NCI-H526 treated with DMSO at 0.1 percent for 48 hours (cell line): ENCODE measurements at regions not wholly inside any gene's neighbourhood (a gene's known extent, or its start where the extent isn't known, plus 50 kb on each side); places are given as distances from the start of the nearest gene placed in this dataset.

Source experiments
- DNase-seq: peaks from one replicate; lab custom pipeline; 2025; lab: John Stamatoyannopoulos, UW

DNA sequence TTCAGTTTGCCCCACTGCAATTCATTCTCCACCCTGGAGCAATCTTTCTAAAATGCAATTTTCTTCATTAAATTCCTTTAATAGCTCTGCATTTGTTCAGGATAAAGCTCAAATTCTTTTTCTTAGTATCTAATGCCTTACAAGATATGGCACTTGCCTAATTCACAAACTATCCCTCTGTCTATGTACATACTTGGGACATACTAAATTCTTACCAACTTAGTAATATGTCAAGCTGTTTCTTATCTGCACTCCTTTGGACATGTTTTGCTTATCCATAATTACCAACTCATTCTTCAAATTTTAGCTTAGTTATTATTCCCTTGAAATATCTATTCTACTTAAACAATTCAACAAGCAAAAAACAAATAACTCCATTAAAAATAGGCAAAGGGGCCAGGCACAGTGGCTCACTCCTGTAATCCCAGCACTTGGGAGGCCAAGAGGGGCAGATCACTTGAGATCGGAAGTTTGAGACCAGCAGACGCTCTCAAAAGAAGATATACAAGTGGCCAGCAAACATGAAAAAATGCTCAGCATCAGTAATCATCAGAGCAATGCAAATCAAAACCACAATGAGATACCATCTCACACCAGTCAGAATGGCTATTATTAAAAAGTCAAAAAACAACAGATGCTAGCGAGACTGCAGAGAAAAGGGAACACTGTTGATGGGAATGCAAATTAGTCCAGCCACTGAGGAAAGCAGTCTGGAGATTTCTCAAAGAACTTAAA, 96.9 kb downstream of the FAM76B start:
- peak; percentile 70 for DNase-seq

DNA sequence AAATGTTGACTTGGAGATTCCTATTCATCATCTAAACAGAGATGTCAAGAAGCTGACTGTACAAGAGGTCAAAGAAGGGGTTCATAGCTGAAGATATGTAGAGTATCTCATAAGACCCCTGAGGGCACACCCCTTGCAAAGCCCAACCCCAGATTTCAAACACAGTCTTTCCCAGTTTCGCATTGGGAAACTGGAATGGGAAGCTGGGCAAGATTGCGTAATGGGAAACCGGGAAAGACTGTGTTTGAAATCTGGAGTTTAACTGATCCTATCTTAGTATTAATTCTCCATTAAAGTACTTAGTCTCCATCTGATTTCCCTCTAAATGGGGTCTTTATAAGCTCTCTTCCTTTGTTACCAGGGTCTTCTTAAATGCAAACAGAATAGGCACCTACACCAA, 99.5 kb downstream of the FAM76B start:
- DNase-seq, result no peak

DNA sequence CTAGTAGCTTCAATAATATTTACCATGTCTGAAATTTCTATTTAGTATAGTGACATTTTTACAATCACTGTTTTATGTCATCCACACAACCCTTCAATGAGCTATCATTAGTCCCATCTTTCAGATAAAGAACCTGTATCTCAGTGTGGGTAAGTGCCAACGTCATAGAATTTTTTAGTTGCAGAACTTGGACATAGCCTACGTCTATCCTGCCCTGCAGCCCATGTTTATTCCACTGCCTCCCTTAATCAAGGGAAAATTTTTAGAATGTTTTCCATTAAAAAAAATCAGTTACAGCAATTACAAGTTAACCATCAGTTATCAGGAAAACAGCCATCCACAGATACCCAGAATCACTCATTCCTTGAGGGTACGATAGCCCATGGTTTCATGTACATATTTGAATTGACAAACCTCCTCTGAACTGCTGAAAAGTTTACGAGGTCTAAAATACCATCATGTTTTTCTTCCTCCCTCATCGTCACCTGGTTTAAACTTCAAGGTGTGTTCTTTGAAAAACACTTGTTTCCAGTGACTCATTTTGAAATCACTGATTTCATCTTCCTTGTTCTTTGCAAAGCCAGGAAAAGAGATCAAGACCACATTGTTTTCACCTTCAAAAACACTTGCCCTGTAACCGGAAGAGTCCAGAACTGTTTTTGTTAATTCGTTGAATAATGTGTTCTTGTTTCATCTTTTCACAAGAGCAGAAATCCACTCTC, 100.9 kb downstream of the FAM76B start:
- DNase-seq, result no peak

DNA sequence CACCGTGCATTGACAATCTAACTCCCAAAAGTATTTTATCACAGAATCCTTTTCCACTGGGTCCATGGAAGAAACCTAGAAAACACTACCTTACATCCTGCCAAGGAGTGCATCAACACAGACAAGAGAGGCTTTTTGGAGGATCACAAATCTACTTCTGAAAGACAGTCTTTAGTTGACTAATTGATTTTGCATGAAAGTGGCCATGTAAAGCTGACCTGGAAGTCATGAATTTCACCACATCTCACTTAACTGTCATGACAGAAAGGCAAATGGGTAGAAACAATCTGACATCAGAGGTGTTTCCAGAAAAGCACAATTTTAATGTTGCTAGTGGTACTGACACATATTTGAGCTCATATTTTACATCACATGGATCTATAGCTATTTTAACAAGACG, 101.6 kb downstream of the FAM76B start:
- DNase-seq, result no peak

DNA sequence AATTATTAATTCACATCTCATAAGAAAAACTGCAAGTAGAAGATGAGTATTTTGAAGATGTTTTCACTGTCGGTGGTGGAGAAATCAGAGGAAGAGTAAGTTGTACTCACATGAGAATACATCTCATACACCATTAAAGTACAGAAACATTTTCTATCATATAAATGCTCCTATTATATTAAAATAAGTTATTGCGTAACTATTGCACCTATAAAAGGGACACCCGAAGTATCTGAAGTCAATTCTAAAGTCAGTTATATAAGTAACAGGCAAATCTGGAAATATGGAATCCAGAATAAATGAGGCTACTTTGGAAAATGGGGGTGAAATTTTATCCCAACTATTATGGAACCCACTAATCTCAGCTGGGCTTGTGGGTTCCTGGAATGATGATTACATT, 103.3 kb downstream of the FAM76B start:
- DNase-seq, result no peak

DNA sequence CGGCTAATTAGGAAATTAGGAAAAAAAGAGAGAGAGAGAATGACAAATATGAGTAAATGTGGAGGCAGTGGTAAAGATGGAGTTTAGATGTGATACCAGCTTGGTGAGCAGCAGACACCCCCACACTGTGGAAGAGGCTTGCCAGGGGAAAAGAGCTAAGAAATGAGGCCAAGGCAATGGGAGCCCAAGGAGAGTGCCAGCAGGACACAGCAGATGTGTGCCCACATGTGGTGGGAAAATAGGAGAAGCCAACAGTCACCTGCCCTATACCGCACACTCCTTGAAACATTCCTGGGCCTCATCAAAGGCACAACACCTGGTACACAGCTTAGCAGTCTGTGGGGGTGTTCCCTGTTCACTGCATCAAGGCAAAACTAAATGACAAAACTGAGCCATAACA, 104.9 kb downstream of the FAM76B start:
- no peak for DNase-seq

DNA sequence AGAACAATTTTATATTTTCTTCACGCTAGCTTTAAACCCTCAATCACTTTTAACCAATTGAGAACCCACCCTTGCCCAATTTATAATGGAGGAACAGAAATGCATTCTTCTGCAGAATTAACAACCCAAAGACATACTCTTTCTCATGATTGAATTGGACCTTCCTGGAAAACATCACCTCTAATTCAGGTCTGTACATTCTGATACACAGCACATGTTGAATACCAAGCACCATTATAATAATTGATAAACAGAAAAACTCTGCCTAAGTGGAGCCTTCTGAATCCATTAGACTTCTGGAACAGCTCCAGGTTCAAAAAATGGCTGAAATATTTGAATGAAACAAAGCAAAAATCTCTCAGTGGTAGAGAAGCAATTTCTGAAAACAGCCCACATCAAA, 105.4 kb downstream of the FAM76B start:
- no peak for DNase-seq

DNA sequence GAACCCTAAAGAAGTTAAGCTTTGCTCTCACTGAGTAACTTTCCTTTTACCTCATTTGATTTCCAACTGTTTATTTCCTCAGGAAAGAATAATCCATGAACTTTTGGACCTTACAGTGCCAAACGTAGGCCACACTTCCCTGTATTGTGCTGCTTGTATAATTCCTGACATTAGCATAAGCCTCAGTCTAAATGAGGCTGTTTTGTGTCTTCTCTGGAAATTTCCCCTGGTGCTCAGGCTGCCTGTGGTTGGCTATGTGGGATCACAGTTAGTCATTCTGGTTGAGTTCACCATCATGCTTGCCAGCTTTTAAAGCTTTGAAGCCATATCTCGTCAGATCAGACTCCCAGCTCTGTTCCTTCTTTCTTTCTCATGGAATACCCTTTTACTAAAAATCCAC, 107.0 kb downstream of the FAM76B start:
- no peak for DNase-seq

DNA sequence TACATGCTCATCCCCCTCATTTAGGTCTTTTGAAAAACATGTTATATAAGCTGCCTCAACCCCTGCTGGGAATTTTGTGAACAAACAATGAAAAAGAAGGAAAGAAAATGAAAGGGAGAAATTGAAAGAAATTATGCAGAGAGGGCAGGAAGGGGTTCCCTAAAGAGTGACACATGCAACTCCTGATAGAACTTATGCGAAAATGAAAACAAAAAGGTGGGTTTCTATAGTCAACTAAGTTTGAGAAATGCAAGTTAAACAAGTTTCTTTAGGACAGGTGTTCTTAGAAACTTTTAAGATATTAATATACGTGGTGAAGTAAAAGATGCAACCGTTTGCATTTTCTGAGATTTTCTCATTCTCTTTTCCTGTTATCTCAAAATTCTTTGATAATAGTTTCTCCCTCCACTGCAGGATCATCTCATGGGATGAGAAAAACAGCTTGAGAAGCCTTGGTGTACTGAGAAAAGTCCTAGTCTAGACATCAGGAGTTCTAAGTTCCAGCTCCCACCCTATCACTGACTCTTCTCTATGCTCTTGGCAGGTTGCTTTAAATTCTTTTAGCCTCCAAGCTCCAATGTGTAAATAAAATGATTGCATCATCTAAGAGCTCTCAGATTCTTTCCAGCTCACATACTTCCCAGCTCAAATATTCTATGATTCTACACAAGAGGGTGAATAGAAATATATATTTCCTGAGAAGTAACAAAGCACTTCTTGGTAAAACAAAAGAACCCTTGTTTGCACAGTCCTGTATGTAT, 109.2 kb downstream of the FAM76B start:
- no peak for DNase-seq

DNA sequence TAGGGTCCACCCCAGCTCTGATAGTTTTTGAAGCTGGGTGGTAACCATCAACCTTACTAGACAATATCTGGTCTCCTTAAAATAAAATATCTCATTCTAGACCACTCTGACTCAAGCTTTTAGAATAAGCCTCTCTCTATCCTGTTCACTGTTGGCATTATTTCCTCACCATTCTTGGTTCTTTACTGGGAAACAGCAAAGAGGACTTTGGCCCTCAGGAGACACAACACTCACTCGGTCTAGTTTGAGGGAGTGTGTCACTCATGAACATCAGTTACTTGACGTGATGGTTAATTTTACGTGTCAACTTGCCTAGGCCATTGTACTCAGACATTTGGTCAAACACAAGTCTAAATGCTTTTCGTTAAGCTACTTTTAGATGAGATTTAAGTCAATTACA, 110.6 kb downstream of the FAM76B start:
- no peak for DNase-seq

DNA sequence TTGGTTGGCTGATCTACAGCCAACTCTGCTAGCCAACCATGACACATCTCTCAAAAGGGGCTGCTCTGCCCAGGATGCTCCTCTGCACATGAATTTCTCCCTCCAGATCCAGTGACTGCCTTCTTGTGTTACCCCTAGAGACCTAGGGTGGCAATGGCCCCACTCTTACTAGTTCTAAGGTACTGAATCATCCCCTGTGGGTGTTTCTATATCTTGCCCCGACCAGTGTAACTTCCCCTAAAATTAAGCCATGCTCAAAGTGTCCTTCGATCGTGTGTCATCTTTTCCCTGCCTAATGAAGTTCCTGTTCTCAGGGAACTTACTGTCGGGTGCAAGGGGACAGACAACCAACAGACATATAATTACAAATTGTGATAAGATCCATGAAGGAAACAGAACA, 113.3 kb downstream of the FAM76B start:
- DNase-seq, result no peak

DNA sequence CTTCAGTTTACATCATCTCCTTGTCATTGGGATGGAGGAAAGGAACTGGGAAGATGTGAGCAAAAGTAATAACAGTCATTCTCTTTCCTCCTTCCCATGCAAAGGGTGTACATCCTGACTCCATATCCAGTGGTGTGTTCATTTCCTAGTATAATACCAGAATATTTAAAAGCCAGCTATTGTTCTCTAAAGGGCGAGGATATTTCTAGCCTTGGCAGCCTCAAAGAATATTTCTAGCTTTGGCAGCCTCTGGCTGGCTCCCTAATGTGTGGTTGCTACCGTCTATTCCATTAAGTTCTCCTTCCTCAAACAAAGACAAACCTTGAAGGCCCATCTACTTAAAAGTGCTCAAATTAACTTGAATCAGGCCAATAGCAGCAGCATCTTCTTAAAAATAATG, 114.0 kb downstream of the FAM76B start:
- no peak for DNase-seq

DNA sequence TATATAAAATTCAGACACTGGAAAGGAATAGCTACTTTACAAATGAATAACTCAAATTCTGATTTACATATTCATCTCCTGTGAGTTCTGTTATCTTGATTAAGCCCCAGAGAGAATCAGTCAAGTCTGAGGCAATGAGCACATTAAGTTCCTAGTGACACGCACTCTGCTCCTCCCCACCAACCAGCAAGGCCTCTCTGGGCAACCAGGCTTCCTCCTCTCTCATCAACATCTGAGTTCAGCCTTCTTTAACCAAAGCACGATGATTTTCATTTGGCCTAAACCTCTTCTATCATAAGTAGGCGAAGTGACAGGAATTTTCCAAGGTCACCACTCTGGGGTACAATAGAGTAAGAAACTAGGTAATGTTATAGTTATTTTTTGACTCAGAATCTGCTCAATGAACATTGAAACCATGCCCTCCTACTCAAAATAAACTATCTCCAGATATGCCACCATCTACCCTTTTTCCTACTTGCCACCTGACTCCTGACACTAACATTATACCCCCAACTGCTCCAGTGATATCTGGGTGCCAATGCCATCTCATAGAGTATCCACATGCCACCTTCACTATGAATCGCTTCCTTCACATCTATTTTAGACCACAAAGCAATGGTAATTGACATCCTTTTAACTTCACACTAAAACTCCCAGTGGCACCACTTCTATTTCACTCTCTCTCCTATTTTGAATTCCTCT, 114.8 kb downstream of the FAM76B start:
- DNase-seq, result no peak

DNA sequence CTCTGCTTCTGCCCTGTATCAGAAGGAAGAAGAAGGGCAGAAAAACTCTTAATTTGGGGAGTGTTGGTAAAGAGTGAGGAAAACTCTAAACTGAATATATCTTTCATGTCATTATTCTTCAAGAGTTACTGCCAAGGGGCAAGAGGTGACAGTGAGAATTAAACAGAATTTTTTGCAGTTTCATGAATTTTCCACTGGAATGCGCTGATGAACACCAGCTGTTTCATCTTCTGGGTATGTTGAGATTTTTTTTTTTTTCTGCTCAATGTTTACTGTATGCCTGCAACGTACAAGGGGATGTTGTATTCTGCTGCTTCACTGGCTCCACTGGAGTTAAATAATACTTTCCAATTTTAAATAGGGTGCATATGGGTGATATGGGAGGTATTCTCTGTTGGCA, 117.8 kb downstream of the FAM76B start:
- DNase-seq, result no peak

DNA sequence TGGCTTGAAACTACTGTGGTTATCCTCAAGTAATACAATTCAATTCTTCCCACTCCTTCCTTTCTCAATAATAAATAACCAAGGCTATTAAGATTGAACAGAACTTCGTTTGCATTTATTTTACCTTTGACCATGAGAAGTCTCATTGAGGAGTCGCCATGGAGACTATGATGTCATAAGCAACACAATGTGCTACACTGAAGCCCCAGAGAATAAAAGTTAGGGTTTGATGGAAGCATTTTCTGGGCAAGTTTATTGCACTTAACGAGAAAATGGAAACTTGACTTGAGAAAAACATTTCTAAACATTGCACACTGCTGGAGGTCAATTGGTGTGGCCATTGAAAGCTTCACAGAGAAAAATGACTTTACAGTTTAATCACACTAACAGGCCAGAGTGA, 121.5 kb downstream of the FAM76B start:
- no peak for DNase-seq

DNA sequence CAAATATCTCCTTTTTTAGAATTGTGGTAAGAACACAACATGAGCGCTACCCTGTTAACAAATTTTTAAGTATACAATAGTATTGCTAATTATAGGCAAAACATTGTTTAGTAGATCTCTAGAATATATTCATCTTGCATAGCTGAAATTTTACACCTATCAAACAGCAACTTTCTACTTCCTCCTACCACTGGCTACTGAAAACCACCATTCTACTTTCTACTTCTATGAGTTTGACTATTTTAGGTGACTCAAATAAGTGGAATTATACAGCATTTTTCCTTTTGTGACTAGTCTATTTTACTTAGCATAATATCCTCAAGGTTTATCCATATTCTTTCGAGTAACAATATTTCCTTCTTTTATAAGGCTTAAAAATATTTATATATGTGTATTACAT, 128.4 kb downstream of the FAM76B start:
- no peak for DNase-seq

DNA sequence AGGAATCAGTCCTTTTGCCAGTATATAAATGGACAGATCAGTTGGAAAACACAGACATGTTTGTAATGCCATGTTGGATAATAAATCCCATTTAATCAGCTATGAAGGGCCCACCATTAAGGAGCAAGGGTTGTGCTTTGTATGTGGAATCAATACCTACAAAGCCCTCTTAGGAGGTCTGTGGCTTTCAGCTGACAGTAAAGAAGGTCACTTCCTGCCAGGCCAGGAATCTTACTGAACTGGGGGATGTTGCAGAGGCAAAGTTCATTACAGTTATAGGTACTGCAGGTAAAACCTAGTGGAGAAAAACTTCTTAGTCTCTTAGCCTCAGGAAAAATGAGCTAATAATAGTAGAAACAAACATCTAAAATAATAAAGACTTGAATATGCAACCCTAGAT, 129.5 kb downstream of the FAM76B start:
- DNase-seq, result no peak

DNA sequence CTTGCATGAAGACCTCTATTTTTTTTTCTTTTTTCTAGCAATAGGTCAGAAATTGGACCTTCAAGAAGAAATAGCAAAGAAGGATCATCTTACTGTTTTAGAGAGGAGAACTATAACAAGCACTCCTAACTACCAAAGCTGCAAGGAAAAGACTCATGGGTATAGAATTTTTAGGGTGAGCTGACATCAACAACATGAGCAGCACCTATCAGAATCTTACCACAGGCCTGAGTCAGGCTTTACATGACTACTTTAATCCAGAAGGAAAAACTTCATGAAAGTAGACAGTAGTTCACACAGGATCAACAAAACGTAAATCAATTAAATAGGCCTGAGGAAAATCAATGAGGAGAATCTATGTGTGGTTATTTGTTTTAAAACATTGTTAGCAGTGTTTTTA, 130.5 kb downstream of the FAM76B start:
- DNase-seq, result no peak

DNA sequence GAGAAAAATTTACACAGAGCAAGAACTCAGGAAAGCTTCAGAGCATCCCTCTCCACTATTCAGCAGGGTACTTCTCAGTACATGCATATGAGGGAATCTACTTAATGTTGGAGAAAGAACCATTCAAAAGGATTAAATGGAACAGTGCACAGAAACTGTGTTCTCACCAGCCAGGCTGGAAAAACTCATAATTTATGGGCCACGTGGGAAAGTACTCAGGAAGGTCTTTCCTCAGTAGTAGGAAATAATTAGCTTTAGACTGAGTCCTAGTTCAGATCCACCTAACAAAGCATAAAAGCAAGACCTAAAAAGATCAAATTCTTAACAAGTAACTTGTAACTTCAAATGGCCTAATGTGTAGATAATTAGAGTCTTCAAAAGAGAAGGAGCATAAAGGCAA, 134.0 kb downstream of the FAM76B start:
- DNase-seq, result no peak

DNA sequence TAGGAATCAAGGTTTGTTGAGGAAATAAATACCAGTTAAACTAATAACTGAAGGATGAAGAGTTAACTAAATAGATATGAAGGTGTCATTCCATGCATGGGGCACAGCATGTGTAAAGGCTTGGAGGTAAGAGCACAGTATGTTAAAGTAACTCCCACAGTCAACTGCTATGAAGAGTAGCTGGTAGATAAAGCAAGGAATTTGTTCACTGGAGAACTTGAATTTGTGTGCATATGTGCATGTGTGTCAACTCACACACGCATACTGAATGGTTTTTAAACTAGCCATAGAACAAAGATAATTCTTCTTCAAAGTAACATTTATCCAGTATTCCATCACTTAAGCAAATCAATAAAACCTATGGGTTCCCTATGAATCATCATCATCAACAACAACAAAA, 135.9 kb downstream of the FAM76B start:
- DNase-seq, result no peak

DNA sequence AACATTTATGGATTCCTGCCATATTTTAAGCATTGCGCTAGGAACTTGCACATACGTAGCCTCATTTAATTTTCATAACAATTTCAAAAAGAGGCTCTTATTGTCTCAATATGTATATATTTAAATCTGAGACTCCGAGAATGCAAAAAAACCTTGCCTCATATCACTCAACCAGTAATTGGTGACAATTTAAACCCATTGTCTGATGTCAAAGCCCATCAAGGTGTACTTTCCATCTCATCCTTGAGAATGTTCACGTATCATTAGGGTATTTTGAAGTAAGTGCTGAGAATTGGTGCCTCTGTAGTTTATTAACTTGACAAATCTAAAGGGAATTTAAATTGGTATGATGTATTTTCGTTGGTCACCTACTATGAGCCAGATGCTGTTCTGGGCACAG, 136.5 kb downstream of the FAM76B start:
- no peak for DNase-seq

DNA sequence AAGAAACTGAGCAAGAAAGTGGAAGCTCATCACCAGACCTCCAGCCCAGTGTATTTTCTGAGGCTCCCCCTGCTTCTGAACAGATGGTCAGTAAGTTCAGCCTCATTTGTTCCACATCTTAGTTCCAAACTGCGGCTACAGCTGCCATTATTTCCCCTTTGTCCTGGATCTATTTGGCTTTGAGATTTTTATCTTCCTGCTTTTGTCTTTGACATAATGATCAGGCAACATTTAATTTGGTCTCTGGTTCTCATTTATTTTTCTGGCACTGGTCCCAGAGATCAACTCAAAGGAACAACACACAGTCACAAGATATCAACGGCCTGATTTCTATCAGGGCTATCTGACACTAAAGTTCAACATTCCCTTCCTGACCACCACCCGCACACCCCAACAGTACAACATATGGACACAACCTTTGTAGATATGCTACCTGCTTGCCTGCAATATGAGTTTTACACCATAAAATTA, 137.5 kb downstream of the FAM76B start:
- DNase-seq, result no peak
